Retina (tissue), 1 donor: ENCODE measurements at regions not wholly inside any gene's neighbourhood (a gene's known extent, or its start where the extent isn't known, plus 50 kb on each side); places are given as distances from the start of the nearest gene placed in this dataset.
"Not testable (repeated sequence)": the region's sequence is repeated elsewhere in the genome, so short reads cannot be mapped to it uniquely, and the experiment has no call there.

ENCODE experiments used
- DNase-seq: peaks from one replicate; pipeline ENCODE4 v3.0.0-alpha.2; 2016

- DNase-seq = no peak
Observed at GRCh38 chr11:91624021-91624420, 600.6 kb upstream of the FAT3 start.

- DNase-seq = no peak
Observed at GRCh38 chr11:91608677-91609076, 615.9 kb upstream of the FAT3 start.

- no peak for DNase-seq
Observed at GRCh38 chr11:91596111-91596510, 628.5 kb upstream of the FAT3 start.

DNA sequence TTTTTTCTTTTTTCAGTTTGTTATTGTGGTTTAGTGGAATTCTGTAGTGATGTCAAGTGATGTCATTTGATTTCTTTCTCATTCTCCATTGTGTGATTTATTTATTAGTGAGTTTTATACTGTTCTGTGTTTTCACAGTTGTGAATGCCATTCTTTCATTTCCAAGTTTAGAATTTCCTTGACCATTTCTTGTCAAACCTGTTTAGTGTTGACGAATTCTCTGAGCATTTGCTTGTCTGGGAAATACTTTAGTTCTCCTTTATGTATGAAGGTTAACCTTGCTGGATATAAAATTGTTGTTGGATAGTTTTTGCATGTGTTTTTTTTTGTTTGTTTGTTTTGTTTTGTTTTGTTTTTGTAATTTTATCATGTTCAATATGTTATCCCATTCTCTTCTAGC lies 633.6 kb upstream of the FAT3 start:
- no peak for DNase-seq

GRCh38 chr11:91587131-91587530 lies 637.5 kb upstream of the FAT3 start:
- no peak for DNase-seq

- DNase-seq = no peak
Observed at GRCh38 chr11:91585035-91585801, 639.4 kb upstream of the FAT3 start.

GRCh38 chr11:91563176-91563575 lies 661.4 kb upstream of the FAT3 start:
- DNase-seq = no peak

DNA sequence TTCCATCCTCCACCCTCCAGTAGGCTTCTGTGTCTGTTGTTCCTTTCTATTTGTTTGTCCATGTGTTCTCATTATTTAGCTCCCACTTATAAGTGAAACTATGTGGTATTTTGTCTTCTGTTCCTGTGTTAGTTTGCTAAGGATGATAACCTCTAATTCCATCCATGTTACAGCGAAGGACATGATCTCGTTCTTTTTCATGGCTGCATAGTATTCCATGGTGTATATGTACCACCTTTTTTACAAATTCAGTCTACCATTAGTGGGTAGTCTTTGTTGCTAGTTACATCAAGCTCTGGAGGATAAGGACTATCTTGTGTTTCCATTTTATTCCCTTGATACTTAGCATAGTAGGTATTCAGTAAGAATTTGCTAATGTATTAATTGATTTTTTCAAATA lies 664.2 kb upstream of the FAT3 start:
- DNase-seq = no peak

GRCh38 chr11:91538065-91538464 lies 686.6 kb upstream of the FAT3 start:
- no peak for DNase-seq

- no peak for DNase-seq
Observed at GRCh38 chr11:91536366-91536765, 688.3 kb upstream of the FAT3 start.

DNA sequence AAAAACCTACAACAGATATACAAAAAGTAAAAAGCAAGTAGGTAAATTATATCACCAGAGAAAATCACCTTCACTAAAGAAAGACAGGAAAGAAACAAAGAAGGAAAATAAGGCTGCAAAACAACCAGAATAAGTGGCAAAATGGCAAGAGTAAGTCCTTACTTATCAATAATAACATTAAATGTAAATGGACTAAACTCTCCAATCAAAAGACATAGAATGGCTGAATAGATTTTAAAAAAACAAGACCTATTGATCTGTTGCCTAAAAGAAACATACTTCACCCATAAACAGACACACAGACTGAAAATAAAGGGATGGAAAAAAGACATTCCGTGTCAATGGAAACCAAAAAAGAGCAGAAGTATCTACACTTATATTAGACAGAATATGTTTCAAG lies 695.7 kb upstream of the FAT3 start:
- DNase-seq = no peak

GRCh38 chr11:91527380-91528030 lies 697.1 kb upstream of the FAT3 start:
- no peak for DNase-seq

GRCh38 chr11:91513734-91514133 lies 710.9 kb upstream of the FAT3 start:
- no peak for DNase-seq

DNA sequence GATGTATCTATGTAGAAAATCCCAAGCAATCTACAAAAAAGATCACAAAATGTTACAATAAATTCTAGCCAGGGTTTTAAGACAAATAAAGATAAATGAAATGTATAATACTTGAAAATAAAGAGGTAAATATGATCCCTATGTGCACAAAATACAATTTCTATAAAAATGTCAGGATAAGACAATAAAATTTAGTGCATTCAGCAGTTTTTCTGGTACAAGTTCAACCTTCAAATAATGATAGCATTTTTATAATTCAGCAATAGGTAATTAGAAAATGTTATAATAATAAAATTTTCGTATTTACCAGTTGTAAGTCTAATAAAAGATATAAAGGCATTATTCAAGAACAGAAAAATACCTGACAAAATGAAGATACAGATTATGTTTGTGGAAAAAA lies 726.8 kb upstream of the FAT3 start:
- no peak for DNase-seq

- DNase-seq = no peak
Observed at GRCh38 chr11:91495837-91496236, 728.8 kb upstream of the FAT3 start.

- no peak for DNase-seq
Observed at GRCh38 chr11:91489989-91490388, 734.6 kb upstream of the FAT3 start.

GRCh38 chr11:91483956-91484355 lies 740.7 kb upstream of the FAT3 start:
- DNase-seq = not testable (repeated sequence)

DNA sequence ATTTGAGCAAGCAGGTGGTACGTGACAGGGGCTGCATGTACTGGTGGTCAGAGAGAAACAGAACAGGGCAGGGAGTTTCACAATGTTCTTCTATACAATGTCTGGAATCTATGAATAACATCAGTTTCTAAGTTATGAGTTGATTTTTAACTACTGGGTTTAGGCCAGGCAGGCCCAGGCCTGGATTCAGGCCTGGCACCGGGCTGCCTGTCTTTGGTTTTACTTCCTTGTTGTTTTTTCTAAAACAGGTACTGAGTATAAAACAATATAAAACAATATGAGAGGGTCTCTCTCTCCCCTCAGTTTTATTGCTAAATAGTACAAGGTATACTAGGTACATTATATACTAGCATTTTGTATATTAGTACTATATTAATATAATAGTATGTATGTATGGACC lies 742.7 kb upstream of the FAT3 start:
- not testable (repeated sequence) for DNase-seq

GRCh38 chr11:91470656-91471055 lies 754.0 kb upstream of the FAT3 start:
- DNase-seq = no peak

GRCh38 chr11:91459840-91460239 lies 764.8 kb upstream of the FAT3 start:
- no peak for DNase-seq

- DNase-seq = no peak
Observed at GRCh38 chr11:91446267-91446666, 778.4 kb upstream of the FAT3 start.

DNA sequence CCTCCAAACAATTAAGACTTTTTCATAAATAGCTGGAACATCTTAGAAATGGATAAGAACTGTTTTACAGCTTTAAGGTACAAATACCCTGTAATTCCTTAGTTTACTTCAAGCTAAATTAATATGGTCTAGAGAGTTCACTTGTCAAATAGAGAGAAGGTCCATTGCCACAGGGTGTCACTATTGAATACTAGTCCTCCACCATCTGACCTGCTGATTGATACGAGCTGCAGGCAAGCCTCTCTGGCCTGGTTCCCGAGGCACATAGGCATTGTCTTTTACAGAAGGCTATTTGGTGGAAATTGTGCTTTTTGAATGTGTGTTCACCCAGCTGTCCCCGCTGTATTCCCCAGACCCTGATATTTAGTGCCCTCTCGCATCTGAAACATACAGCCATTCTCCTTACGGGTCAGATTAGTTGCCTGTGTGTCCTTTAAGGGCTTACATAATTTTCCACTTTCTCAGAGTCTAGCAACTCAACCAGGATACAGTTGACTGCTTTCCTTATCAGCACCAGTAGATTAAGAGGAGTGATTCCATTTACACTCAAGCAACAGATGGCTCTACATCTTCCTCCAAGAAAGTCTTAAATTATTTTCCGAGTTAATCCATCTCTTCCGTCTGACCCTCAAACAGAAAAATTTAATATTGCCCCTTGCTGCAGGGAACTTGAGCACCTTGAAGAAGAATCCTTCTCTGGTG lies 788.8 kb upstream of the FAT3 start:
- DNase-seq = no peak

DNA sequence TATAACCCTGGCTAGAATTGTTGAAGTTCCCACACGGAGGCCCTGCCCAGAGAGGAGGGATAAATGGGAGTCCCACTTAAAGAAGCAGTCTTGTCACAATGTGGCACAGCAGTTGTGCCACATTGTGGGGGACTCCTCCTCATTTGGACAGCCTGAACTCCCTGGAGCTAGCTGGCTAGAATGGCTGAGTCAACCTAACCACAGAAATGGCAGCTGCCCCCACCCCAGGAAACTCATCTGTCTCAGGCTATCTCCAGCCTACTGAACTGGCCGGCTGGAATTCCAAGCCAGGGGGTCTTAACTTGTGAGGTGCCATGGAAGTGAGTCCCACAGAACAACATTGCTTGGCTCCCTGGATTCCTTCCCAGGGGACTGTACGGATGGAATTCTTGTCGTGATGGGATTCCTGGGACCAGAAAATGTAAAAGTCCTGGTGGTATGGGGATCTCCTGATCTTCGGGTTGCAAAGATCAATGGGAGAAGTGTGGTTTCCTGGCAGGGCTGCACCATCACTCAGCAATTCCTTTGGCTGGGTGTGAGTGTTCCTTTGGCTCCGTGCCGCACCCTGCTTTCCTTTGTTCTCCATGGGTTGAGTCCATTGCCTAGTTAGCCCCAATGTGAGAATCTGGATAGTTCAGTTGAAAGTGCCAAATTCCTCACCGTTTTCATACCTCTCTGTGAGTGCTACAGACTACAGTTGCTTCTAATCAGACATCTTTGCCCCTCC lies 791.2 kb upstream of the FAT3 start:
- DNase-seq = no peak
